Neutrophil (primary cell): ENCODE measurements at regions not wholly inside any gene's neighbourhood (a gene's known extent, or its start where the extent isn't known, plus 50 kb on each side); places are given as distances from the start of the nearest gene placed in this dataset.

Source experiments
- H3K27ac ChIP-seq: fragments of 200-600 bp; sonication (generic); 2 replicates; pipeline ENCODE4 v1.5.1; 2016; ENCODE audit warnings: mild to moderate bottlenecking, moderate library complexity
- H3K27me3 ChIP-seq: fragments of 200-600 bp; sonication (generic); 2 replicates; pipeline ENCODE4 v1.6.0; 2016; ENCODE audit warnings: mild to moderate bottlenecking
- H3K36me3 ChIP-seq: fragments of 200-600 bp; sonication (generic); 2 replicates; pipeline ENCODE4 v1.5.1; 2017
- H3K4me1 ChIP-seq, 2 experiments: fragments of 200-600 bp in 1 of 2; sonication (generic) in 1 of 2; 1 replicate in 1 of 2; 2 replicates in 1 of 2; pipeline versions ENCODE4 v1.5.1 to v1.6.1; 2013 to 2016; ENCODE audit warnings: low read depth in 1 of 2, low read length in 1 of 2, mild to moderate bottlenecking in 1 of 2, moderate library complexity in 1 of 2; ENCODE audit not compliant: control insufficient read depth in 1 of 2, insufficient read depth in 1 of 2
- H3K4me3 ChIP-seq, 2 experiments: fragments of 200-600 bp in 1 of 2; sonication (generic) in 1 of 2; 1 replicate in 1 of 2; 2 replicates in 1 of 2; pipeline ENCODE4 v1.5.1; 2013 to 2016; ENCODE audit warnings: low read depth in 1 of 2, low read length in 1 of 2, mild to moderate bottlenecking in 1 of 2, moderate library complexity in 1 of 2
- H3K9me3 ChIP-seq: fragments of 200-600 bp; sonication (generic); 2 replicates; pipeline ENCODE4 v1.5.1; 2016
- TF ChIP-seq, protein P1 (sequence below): fragments of 200-600 bp; sonication (generic); IDR thresholded peaks from 2 replicates; pipeline ENCODE4 v1.5.1; 2016; ENCODE audit warnings: antibody characterized with exemption

DNA sequence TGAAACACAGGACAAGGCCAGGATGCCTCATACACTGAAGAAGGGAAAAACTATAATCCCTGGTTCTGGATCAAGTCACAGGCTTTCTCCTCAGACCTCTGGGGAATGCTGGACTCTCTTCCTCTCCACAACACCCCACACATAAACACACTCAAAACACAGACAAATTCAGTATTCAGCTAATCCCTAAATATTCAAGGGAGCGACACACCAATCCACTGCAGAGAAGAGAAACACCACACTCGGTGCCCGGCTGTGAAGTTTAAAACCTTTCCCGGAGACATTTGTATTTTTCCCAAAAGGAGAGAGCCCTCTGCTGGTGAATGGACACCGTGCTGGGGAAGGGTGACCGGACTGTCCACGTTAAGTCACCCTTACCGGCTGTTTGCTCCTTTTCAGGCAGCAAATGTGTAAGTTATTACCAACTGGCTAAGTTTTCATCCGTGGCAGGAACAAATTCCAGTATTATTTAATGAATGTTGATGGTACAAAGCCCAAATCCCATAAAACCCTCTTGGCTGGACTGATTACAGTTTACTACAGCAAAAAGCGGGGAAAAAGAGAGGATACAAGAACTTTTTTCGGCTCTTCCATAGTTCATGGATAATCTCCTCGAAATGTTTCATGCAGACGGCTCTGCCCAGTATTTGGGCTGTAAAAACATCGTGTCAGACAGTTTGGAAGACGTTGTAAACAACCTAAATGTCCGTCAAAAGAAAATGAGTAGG, 130.9 kb upstream of the SLC30A5 start:
- Histone ChIP-seq H3K27me3 (no peaks in the 10 kb centered on the region), H3K9me3 (no peaks in the 10 kb centered on the region), H3K4me3 (no peak overlapping the region), H3K27ac (no peak overlapping the region), H3K36me3 (no peaks in the 10 kb centered on the region), H3K4me1 (no peaks in the 10 kb centered on the region)
- TF ChIP-seq, protein P1, sequence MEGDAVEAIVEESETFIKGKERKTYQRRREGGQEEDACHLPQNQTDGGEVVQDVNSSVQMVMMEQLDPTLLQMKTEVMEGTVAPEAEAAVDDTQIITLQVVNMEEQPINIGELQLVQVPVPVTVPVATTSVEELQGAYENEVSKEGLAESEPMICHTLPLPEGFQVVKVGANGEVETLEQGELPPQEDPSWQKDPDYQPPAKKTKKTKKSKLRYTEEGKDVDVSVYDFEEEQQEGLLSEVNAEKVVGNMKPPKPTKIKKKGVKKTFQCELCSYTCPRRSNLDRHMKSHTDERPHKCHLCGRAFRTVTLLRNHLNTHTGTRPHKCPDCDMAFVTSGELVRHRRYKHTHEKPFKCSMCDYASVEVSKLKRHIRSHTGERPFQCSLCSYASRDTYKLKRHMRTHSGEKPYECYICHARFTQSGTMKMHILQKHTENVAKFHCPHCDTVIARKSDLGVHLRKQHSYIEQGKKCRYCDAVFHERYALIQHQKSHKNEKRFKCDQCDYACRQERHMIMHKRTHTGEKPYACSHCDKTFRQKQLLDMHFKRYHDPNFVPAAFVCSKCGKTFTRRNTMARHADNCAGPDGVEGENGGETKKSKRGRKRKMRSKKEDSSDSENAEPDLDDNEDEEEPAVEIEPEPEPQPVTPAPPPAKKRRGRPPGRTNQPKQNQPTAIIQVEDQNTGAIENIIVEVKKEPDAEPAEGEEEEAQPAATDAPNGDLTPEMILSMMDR, result no peak

DNA sequence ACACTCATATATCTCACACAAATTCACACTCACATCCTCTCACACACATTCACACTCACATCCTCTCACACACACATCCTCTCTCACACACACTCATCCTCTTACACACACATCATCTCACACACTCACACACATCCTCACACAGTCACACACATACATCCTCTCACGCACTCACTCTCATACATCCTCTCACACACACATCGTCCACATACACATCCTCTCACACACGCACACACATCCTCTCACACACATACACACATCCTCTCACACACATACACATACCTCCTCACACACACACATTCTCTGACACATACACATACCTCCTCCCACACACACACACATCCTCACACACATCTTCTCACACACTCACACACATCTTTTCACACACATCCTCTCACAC, 129.1 kb upstream of the SLC30A5 start:
- Histone ChIP-seq H3K9me3 (no peaks in the 10 kb centered on the region), H3K36me3 (no peaks in the 10 kb centered on the region), H3K27ac (no peak overlapping the region), H3K4me1 (no peaks in the 10 kb centered on the region), H3K27me3 (no peaks in the 10 kb centered on the region), H3K4me3 (no peak overlapping the region)
- TF ChIP-seq, protein P1, result no peak

DNA sequence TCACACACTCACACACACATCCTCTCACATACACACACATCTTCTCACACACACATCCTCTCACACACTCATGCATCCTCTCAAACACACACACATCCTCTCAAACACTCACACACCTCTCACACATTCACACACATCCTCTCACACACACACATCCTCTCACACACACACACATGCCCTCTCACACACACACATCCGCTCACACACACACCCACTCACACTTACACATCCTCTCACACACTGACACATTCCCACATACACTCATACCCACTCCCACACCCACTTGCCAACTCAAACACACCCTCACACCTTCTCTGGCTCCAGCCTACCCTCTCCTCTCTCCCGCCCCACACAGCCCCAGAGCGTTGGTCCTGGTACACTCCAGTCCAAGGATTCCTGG, 127.9 kb upstream of the SLC30A5 start:
- no peaks in the 10 kb centered on the region for H3K36me3 ChIP-seq
- no peaks in the 10 kb centered on the region for H3K27me3 ChIP-seq
- TF ChIP-seq, protein P1, result no peak
- H3K27ac ChIP-seq, result no peak overlapping the region
- H3K4me3 ChIP-seq, result no peak overlapping the region
- H3K9me3 ChIP-seq, result no peaks in the 10 kb centered on the region
- H3K4me1 ChIP-seq, result no peaks in the 10 kb centered on the region

DNA sequence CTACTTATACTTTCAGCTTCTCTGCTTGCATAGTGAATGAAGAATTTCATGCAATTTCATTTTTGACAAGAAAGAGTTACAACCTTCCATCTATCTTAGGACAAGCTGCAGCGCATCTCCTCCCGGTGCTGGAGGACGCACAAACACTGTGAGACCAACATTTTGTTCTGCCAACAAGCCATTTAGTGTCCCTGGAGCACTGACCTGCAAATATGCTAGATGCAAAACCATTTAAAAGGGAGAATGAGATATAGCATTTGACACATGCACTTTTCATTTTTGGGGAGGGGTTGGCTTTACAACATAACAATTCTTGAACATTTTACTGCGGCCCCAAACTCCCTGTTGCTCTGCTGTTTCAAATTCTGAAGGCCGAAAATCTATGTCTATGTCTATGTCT, 127.2 kb upstream of the SLC30A5 start:
- TF ChIP-seq, protein P1, result no peak
- H3K4me3 ChIP-seq, result no peak overlapping the region
- H3K4me1 ChIP-seq, result no peaks in the 10 kb centered on the region

DNA sequence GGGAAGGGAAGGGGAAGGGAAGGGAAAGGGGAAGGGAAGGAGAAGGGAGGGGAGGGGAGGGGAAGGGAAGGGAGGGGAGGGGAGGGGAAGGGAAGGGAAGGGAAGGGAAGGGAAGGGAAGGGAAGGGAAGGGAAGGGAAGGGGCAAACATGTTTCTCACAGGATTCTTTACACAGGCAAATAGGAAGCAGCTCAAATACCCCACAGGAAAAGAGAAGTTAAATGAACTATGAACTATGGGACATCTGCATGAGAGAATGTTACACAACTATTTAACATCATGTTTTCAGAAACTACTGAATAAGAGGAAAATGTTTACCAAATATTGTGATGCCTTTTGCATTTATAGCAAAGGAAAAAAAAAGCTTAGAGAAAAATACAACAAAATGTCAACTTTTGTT, 125.4 kb upstream of the SLC30A5 start:
- Histone ChIP-seq H3K4me1 (no peaks in the 10 kb centered on the region), H3K36me3 (no peaks in the 10 kb centered on the region), H3K27ac (no peak overlapping the region), H3K9me3 (no peaks in the 10 kb centered on the region), H3K4me3 (no peak overlapping the region), H3K27me3 (no peaks in the 10 kb centered on the region)
- TF ChIP-seq, protein P1, result no peak

More for the DNA sequence above, 127.2 kb upstream of the SLC30A5 start:
- H3K36me3 ChIP-seq, result no peaks in the 10 kb centered on the region
- H3K27me3 ChIP-seq, result no peaks in the 10 kb centered on the region
- no peaks in the 10 kb centered on the region for H3K9me3 ChIP-seq
- H3K27ac ChIP-seq, result no peak overlapping the region
